GM12872 (cell line): ENCODE measurements at regions not wholly inside any gene's neighbourhood (a gene's known extent, or its start where the extent isn't known, plus 50 kb on each side); places are given as distances from the start of the nearest gene placed in this dataset.

Experiments
- TF ChIP-seq, protein P1 (sequence below): IDR thresholded peaks from 3 replicates; pipeline ENCODE4 v1.5.1; 2011; ENCODE audit warnings: low read depth, mild to moderate bottlenecking, low read length, moderate library complexity; ENCODE audit not compliant: insufficient read depth

DNA sequence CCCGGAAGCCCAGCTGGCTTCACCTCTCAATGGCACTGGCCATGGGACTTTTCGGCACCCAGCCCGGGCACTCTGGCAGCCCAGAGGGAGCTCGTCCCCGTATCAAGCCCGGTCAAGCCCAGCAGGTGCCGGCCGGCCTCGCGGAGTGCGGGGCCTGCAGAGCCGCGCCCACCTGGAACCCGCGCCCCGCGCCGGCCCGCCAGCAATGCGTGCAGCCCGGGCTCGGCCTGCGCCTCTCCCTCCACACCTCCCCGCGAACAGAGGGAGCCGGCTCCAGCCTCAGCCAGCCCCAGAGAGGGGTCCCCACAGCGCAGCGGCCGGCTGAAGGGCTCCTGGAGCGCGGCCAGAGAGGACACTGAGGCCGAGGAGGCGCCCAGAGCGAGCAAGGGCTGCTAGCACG is 133.6 kb upstream of the FRG1 start:
- TF ChIP-seq, protein P1, sequence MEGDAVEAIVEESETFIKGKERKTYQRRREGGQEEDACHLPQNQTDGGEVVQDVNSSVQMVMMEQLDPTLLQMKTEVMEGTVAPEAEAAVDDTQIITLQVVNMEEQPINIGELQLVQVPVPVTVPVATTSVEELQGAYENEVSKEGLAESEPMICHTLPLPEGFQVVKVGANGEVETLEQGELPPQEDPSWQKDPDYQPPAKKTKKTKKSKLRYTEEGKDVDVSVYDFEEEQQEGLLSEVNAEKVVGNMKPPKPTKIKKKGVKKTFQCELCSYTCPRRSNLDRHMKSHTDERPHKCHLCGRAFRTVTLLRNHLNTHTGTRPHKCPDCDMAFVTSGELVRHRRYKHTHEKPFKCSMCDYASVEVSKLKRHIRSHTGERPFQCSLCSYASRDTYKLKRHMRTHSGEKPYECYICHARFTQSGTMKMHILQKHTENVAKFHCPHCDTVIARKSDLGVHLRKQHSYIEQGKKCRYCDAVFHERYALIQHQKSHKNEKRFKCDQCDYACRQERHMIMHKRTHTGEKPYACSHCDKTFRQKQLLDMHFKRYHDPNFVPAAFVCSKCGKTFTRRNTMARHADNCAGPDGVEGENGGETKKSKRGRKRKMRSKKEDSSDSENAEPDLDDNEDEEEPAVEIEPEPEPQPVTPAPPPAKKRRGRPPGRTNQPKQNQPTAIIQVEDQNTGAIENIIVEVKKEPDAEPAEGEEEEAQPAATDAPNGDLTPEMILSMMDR: no peak

DNA sequence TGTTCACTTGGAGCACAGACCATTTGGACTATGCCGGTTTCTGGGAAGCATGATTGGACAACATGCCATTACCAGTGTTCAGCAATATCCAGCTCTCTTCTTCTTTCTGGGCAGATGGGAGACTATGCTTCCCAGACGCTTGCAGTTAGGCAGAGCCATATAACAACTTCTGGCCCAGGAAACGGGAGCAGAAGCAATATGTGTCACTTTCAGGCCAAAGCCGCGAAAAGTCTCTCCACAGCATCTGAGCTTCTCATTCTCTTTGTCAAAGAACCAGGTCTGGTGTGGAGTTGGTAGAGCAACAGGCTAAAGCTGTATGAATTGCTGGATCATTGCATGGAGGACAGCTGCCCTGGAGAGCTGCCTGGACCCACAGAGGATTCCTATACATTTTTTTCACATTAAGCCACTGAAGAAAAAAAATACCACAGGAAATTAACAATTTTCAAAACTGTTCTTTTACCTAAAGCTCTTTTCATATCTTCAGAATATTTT is 131.4 kb upstream of the FRG1 start:
- TF ChIP-seq, protein P1: no peak

DNA sequence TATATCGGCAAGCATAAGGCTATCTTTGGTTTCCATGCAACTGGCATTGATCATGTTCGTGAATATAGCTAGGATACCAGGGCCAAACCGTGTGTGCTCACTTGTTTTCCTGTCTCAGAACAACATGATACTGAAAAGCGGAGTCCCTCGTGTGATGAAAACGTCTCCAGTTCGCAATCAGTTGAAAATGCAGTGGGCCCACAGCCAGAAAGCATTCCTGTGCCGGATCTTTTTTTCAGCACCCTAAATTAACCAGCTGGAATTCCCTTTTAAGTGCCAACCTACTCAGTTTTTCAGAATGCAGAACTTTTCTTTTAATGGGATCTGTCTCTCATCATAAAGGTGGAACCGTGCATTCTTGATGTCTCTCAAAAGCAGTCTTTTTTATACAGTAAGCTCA is 130.8 kb upstream of the FRG1 start:
- TF ChIP-seq, protein P1: no peak

DNA sequence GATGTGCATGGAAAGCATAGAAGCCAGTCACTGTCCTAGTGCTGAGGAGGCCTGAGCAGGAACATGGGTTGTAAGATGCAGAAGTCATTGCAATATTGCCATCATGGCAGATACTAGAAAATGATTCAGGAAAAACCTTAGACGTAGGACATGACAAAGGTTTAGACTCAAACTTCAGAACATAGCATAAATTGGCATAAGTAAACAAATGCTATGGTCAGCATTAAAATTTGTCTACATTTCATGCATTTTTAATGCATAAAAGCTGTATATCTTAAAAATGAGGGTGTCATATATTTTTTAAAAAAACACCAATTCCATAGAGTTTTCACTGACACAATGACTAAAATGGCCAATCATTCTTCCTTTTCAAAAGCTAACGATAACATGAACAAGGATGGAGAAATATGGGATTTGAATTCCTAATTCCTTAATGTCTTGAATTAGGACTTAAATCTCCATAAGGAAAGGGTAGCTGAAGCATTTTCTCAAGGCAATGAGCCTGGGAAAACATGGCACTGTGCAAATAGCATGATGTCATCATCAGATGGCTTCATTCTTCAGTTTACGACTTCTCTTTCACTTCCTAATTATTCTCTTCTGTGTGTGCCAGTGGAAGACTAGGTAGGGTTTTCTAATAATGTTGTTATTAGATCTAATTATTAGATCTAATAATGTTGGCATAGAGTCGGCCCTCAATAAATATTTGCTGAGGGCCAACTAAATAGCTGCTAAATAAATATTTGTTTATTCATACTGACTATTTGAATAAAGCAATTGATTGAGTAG is 125.1 kb upstream of the FRG1 start:
- TF ChIP-seq, protein P1: no peak

DNA sequence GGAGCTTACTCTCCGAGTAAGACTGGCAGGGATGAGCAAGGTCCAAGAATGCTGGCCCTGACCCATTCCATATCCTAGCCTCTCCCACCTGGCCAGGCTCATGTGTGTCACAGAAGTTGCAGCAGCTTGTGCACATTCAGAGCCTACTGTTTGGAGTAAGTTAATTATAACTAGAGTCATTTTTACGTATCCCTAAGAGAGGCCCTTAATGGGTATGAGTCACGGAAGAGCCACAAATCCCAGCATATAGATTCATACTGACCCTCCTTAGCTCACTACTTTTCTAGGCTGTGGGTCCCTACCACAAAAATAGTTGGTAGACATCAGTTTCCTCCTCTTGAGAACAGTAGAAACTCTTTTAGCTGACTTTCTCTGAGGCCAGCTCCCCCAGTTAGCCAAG is 118.3 kb upstream of the FRG1 start:
- TF ChIP-seq, protein P1: no peak

DNA sequence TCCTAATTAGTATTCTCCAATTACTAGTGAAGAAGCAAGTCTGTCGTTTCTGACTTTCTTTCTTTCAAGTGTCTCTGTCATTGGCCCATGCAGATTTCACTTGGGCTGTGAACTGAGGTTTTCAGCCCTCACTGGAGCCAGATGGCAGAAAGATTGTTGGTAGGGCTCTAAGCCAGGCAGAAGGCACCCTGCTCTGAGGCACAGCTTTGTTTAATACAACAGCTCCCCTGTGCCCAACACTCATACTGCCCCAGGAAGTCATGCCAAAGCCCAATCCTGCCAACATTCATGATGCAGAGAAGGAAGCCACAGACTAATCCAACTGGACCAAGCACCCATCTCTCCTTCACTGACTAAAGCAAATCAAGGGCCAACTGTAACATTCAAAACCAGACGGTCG is 117.1 kb upstream of the FRG1 start:
- TF ChIP-seq, protein P1: no peak

DNA sequence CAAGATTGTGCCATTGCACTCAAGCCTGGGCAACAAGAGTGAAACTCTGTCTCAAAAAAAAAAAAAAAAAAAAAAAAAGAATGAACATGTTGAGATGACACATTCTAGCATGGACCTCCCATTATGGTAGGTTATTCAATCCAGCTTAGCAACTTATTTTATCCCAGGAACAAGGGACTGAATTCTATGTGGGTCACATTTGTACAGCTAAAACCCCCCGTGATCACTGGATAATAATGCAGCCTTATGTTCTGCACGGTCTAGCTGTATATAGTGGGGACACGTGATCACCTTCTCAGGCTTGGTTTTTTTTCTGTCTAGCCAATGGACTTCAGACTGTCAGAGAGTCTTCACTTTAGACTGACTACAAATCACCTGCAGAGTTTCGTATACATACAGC is 115.2 kb upstream of the FRG1 start:
- TF ChIP-seq, protein P1: no peak

DNA sequence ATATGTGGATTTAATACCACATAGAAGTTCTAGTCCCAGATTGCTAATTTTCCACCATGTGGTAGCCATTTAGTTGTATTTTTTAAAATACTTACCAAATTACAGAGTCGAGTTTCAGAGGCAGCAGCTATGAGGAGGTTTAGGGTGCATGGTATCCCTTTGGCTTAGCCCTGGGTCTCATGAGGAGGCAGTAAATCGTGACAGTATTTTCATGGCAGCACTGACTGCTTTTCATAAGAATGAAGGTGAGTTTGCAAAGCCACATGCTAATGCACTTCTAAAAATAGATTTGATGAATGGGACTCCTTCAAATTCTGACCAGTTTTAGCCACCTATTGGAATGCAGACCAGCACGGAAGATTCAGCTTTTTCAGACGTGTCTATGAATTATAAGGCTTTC is 114.0 kb upstream of the FRG1 start:
- TF ChIP-seq, protein P1: no peak
